ENCODE measurements at regions not wholly inside any gene's neighbourhood (a gene's known extent, or its start where the extent isn't known, plus 50 kb on each side); places are given as distances from the start of the nearest gene placed in this dataset.

DNA sequence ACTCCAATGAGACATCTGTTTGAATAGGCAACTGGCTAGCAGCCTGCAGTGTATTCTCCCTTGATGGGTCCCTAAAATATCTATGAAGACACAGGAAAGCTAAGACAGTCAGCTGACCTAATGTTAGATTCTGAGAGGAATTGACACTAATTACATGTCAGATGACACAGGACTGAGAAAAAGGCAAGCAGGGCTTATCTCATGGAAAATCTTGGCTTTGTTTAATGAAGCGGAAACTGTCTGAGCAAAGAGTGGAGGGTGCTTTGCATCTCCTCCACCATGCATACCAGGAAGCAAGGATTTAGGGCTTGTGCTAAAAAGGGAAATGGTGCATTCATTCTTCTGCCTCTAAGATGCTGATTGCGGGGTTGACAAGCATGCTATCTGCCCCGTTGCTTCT is 135.5 kb upstream of the GLI3 start:
- Mint-ChIP-seq H3K36me3 (ENCODE audit: low read depth) (peaks cover 13% of the 10 kb centered on the region), H3K27ac (ENCODE audit: unreplicated experiment) (no peak overlapping the region), H3K4me1 (peaks cover 6% of the 10 kb centered on the region), H3K27me3 (ENCODE audit: low read depth) (no peaks in the 10 kb centered on the region), H3K4me3 (no peak overlapping the region), H3K9me3 (peaks cover 12% of the 10 kb centered on the region)
- TF ChIP-seq, protein P1, sequence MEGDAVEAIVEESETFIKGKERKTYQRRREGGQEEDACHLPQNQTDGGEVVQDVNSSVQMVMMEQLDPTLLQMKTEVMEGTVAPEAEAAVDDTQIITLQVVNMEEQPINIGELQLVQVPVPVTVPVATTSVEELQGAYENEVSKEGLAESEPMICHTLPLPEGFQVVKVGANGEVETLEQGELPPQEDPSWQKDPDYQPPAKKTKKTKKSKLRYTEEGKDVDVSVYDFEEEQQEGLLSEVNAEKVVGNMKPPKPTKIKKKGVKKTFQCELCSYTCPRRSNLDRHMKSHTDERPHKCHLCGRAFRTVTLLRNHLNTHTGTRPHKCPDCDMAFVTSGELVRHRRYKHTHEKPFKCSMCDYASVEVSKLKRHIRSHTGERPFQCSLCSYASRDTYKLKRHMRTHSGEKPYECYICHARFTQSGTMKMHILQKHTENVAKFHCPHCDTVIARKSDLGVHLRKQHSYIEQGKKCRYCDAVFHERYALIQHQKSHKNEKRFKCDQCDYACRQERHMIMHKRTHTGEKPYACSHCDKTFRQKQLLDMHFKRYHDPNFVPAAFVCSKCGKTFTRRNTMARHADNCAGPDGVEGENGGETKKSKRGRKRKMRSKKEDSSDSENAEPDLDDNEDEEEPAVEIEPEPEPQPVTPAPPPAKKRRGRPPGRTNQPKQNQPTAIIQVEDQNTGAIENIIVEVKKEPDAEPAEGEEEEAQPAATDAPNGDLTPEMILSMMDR (conservative IDR thresholded peaks at IDR 0.05), result no peak
- DNase-seq (ENCODE audit: low read depth, low spot score), result no peak

DNA sequence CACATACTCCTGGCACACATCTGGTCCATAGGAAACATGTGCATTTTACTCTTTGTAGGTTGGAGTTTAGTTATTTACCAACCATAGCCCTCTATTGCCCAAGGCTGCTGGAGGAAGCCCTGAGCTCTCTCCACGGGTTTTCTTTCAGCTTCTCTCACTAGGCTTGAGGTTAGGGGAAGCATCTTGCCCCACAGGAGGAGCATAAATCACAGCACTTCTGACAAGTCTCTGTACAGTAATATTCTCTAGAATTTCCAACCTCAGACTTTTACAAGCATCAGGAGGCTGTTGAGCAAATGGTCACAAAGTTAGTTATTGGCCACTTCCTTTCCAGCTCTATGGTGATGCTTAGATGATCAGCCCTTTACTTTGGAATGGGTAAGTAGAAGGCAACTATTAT is 122.9 kb upstream of the GLI3 start:
- DNase-seq (ENCODE audit: low read depth, low spot score), result no peak
- H3K9me3 Mint-ChIP-seq, result peaks cover 17% of the 10 kb centered on the region

DNA sequence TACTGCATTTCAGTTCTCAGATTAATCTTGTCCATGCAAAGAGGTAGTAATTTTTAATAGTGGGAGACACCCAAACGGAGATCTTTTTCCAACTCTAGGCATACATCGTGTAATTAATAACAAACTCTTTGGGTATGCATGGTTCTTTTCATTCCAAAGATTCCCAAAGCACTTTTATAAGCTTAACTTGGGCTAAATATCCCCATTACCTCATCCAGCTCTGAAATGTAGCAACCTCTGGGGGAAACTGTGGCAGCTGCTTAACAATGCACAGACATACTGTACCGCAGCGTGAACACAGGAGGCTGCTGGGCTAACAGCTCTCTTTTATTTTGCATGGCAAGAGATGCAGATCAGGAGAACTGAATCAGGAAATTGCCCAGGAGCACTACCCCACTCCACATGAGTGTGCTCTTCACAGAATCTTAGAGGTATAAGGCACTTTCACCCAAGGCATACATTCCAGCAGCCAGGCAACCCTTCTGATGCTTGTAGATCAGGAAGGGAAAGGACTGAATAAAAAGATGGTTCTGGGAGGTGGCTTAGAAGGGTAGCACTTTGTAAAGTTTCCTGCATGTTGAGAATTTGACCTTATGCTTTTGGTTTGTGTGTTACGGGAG is 114.4 kb upstream of the GLI3 start:
- peaks cover 33% of the 10 kb centered on the region for H3K4me1 Mint-ChIP-seq
- no peaks in the 10 kb centered on the region for H3K36me3 Mint-ChIP-seq (ENCODE audit: low read depth)
- peaks cover under 1% of the 10 kb centered on the region for H3K9me3 Mint-ChIP-seq
- no peak overlapping the region for H3K27ac Mint-ChIP-seq (ENCODE audit: unreplicated experiment)
- TF ChIP-seq, protein P1 (conservative IDR thresholded peaks at IDR 0.05), result no peak
- no peaks in the 10 kb centered on the region for H3K27me3 Mint-ChIP-seq (ENCODE audit: low read depth)
- no peak for DNase-seq (ENCODE audit: low read depth, low spot score)
- no peak overlapping the region for H3K4me3 Mint-ChIP-seq

More for the DNA sequence above, 122.9 kb upstream of the GLI3 start:
- Mint-ChIP-seq H3K4me3 (no peak overlapping the region), H3K27ac (ENCODE audit: unreplicated experiment) (no peak overlapping the region), H3K27me3 (ENCODE audit: low read depth) (no peaks in the 10 kb centered on the region), H3K4me1 (no peaks in the 10 kb centered on the region), H3K36me3 (ENCODE audit: low read depth) (no peaks in the 10 kb centered on the region)
- TF ChIP-seq, protein P1 (conservative IDR thresholded peaks at IDR 0.05), result no peak

DNA sequence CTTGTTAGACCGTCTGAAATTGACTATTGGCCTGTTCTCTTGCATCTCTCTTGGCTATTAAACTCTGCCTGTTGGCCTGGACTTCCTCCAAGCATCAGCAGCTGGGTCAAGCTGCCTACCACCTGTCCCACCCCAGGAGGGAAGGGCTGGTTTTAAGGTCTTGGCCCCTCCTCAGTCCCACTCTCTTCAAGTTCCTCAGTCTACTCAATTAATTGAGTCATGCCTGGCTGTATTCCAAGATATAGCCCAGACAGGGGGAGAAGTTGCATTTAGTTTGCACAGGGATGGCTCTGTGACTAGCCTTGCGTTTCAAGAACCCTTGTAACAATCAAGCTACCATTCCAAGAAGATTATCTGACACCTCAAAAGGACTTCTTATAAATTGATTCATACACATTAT is 113.8 kb upstream of the GLI3 start:
- no peak overlapping the region for H3K4me3 Mint-ChIP-seq
- no peaks in the 10 kb centered on the region for H3K36me3 Mint-ChIP-seq (ENCODE audit: low read depth)
- no peaks in the 10 kb centered on the region for H3K27me3 Mint-ChIP-seq (ENCODE audit: low read depth)
- H3K9me3 Mint-ChIP-seq, result no peaks in the 10 kb centered on the region
- TF ChIP-seq, protein P1 (conservative IDR thresholded peaks at IDR 0.05), result no peak
- no peak overlapping the region for H3K27ac Mint-ChIP-seq (ENCODE audit: unreplicated experiment)
- no peak for DNase-seq (ENCODE audit: low read depth, low spot score)
- H3K4me1 Mint-ChIP-seq, result peaks cover 33% of the 10 kb centered on the region

DNA sequence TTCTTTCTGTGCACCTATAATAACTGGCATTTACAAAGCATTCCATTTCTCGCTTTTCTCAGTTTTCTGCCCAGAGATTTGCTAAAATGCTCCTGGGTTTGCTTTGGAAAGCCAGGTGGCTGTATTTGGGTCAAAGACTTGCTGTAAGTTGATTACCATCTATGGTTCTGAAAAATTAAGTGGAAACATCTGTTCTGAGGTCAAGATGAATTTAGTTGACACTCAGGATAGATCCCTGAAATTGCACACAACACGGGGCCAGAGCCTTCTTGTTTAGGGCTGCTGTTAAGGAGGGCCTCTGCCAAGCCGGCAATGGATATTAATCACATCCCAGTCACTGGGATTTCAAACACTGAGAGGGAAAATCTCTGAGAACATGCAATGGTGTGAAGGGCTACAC is 111.6 kb upstream of the GLI3 start:
- TF ChIP-seq, protein P1 (conservative IDR thresholded peaks at IDR 0.05), result no peak
- H3K27ac Mint-ChIP-seq (ENCODE audit: unreplicated experiment), result no peak overlapping the region
- H3K9me3 Mint-ChIP-seq, result no peaks in the 10 kb centered on the region
- H3K4me1 Mint-ChIP-seq, result peaks cover 36% of the 10 kb centered on the region
- no peaks in the 10 kb centered on the region for H3K27me3 Mint-ChIP-seq (ENCODE audit: low read depth)
- no peak overlapping the region for H3K4me3 Mint-ChIP-seq
- H3K36me3 Mint-ChIP-seq (ENCODE audit: low read depth), result no peaks in the 10 kb centered on the region
- DNase-seq (ENCODE audit: low read depth, low spot score), result no peak
